ENCODE measurements at regions not wholly inside any gene's neighbourhood (a gene's known extent, or its start where the extent isn't known, plus 50 kb on each side); places are given as distances from the start of the nearest gene placed in this dataset.

GRCh38 chr11:104614961-104615360 is 283.3 kb downstream of the CASP12 start:
- H3K4ac ChIP-seq (ENCODE audit: low read depth, low read length) = no peak overlapping the region
- H3K4me2 ChIP-seq (ENCODE audit: low read depth, low read length) = no peak overlapping the region
- H3K27me3 ChIP-seq (ENCODE audit: control insufficient read depth, insufficient read depth, low read length) = no peaks in the 10 kb centered on the region
- H2AK5ac ChIP-seq (ENCODE audit: low read depth, low read length) = no peak overlapping the region
- dilution Hi-C loops (cut with HindIII; ENCODE audit: low sequenced_read_pairs, unreplicated experiment) = no loop called here
- H3K4me1 ChIP-seq (ENCODE audit: control insufficient read depth, insufficient read depth, low read length) = no peaks in the 10 kb centered on the region
- DNase-seq = no peak
- no peaks in the 10 kb centered on the region for H4K20me1 ChIP-seq (ENCODE audit: insufficient read depth, low read length)
- no peaks in the 10 kb centered on the region for H3K36me3 ChIP-seq (ENCODE audit: control insufficient read depth, insufficient read depth, low read length)
- intact Hi-C loops (cut with micrococcal nuclease) = no loop called here
- no peak overlapping the region for H3K27ac ChIP-seq (ENCODE audit: insufficient read depth, low read length)
- no peaks in the 10 kb centered on the region for H3K79me1 ChIP-seq (ENCODE audit: low read depth in 1 of 2, low read length in 2 of 2)
- no peak overlapping the region for H4K8ac ChIP-seq (ENCODE audit: low read depth in 2 of 2, low read length in 2 of 2)
- H3K23ac ChIP-seq (ENCODE audit: low read depth, low read length) = no peak overlapping the region
- no peak overlapping the region for H2BK20ac ChIP-seq (ENCODE audit: low read depth, low read length)
- H2BK15ac ChIP-seq (ENCODE audit: low read depth, low read length) = no peak overlapping the region; the same call in 2 of the 3 replicates
- H2AFZ ChIP-seq (replicated peaks; ENCODE audit: low read length, poor library complexity) = no peak overlapping the region
- H4K91ac ChIP-seq (ENCODE audit: insufficient read depth, low read depth, low read length) = no peak overlapping the region
- in situ Hi-C loops (cut with MboI; ENCODE audit: low sequenced_read_pairs) = no loop called here
- POLR2A ChIA-PET (ENCODE audit: unreplicated experiment) = no interaction called here
- H3K56ac ChIP-seq (ENCODE audit: extremely low read depth, insufficient read depth, low read length) = no peak overlapping the region
- no peak for TF ChIP-seq ELK1 (IDR thresholded peaks at IDR 0.05; ENCODE audit: borderline replicate concordance, low read depth, low read length)
- no peak for TF ChIP-seq RFX5 (IDR thresholded peaks at IDR 0.05; ENCODE audit: low read depth, low read length)
- TF ChIP-seq MAFK (IDR thresholded peaks at IDR 0.05; ENCODE audit: low read depth, low read length) = no peak
- no peak for TF ChIP-seq CHD1 (IDR thresholded peaks at IDR 0.05; ENCODE audit: low read depth, low read length)
- TF ChIP-seq BHLHE40 (IDR thresholded peaks at IDR 0.05; ENCODE audit: low read depth, low read length) = no peak
- no peak for TF ChIP-seq MAZ (IDR thresholded peaks at IDR 0.05; ENCODE audit: borderline replicate concordance, low read depth, low read length)
- no peak for TF ChIP-seq CTCF (conservative IDR thresholded peaks at IDR 0.05; ENCODE audit: low read depth, low read length)
- no peak for TF ChIP-seq NFE2L2 (IDR thresholded peaks at IDR 0.05; ENCODE audit: low read depth, low read length)
- no peak for TF ChIP-seq SMC3 (IDR thresholded peaks at IDR 0.05; ENCODE audit: low read depth, low read length)
- no peak for TF ChIP-seq USF2 (IDR thresholded peaks at IDR 0.05; ENCODE audit: low read depth, low read length)
- TF ChIP-seq RCOR1 (IDR thresholded peaks at IDR 0.05; ENCODE audit: insufficient replicate concordance, low read length) = no peak
- no peak for TF ChIP-seq FOS (IDR thresholded peaks at IDR 0.05; ENCODE audit: low read depth, low read length)
- no peak for TF ChIP-seq RAD21 (IDR thresholded peaks at IDR 0.05; ENCODE audit: low read length)
- TF ChIP-seq CEBPB (IDR thresholded peaks at IDR 0.05; ENCODE audit: low read depth, low read length) = no peak
- TF ChIP-seq POLR2A (IDR thresholded peaks at IDR 0.05; ENCODE audit: low read depth, low read length) = no peak
- no peak for TF ChIP-seq MXI1 (IDR thresholded peaks at IDR 0.05; ENCODE audit: borderline replicate concordance, low read depth, low read length)
- H3K9me1 ChIP-seq (ENCODE audit: insufficient read depth, low read length) = no peaks in the 10 kb centered on the region
- H2AK9ac ChIP-seq (replicated peaks; ENCODE audit: low read depth, low read length, poor library complexity) = no peak overlapping the region
- no peak overlapping the region for H3K4me3 ChIP-seq (ENCODE audit: insufficient read depth, low read depth, low read length)
- no peak overlapping the region for H3K14ac ChIP-seq (replicated peaks; ENCODE audit: low read depth, low read length)
- no TSS peak for BruUV-seq (replicated peaks)
- H2BK120ac ChIP-seq (ENCODE audit: low read depth, low read length) = no peak overlapping the region
- no peak overlapping the region for H4K5ac ChIP-seq (ENCODE audit: low read depth, low read length)
- CTCF ChIA-PET = no interaction called here
- no peak overlapping the region for H3K18ac ChIP-seq (ENCODE audit: low read depth, low read length)
- H3K9ac ChIP-seq (ENCODE audit: low read depth, low read length) = no peak overlapping the region
- no CpG with 5 or more reads among the region's 1 CpG for WGBS, 2 experiments (ENCODE audit: extremely low coverage in 2 of 2, insufficient read length in 1 of 2)
- no peak for ATAC-seq (ENCODE audit: low read depth)
- H2BK5ac ChIP-seq (ENCODE audit: low read depth, low read length, poor library complexity, severe bottlenecking) = no peak overlapping the region
- no peaks in the 10 kb centered on the region for H3K9me3 ChIP-seq (ENCODE audit: control insufficient read depth, insufficient read depth, low read length)

Data from IMR-90 (cell line).